ENCODE measurements at regions not wholly inside any gene's neighbourhood (a gene's known extent, or its start where the extent isn't known, plus 50 kb on each side); places are given as distances from the start of the nearest gene placed in this dataset.

- TF ChIP-seq CTCF (IDR thresholded peaks at IDR 0.05; ENCODE audit: low read length): no peak
- TF ChIP-seq EZH2 (optimal IDR thresholded peaks at IDR 0.05; ENCODE audit: low read depth, low read length): no peak
- TF ChIP-seq EZH2phosphoT487 (IDR thresholded peaks at IDR 0.05; ENCODE audit: low read length): no peak
Observed at GRCh38 chrX:117539090-117539418, 577.6 kb downstream of the KLHL13 start.
